H9 (cell line): ENCODE measurements at regions not wholly inside any gene's neighbourhood (a gene's known extent, or its start where the extent isn't known, plus 50 kb on each side); places are given as distances from the start of the nearest gene placed in this dataset.

Experiments used
- DNase-seq: peaks from one replicate; pipeline ENCODE4 v3.0.0-alpha.2; 2017
- H2AFZ ChIP-seq: one replicate; pipeline ENCODE4 v1.6.1; 2013; ENCODE audit warnings: mild to moderate bottlenecking, low read length, control low read depth, moderate library complexity
- H2AK5ac ChIP-seq: 2 replicates; pipeline ENCODE4 v1.6.1; 2013; ENCODE audit warnings: low read length, control low read depth, mixed read lengths; ENCODE audit not compliant: insufficient read length
- H2BK120ac ChIP-seq: one replicate; pipeline ENCODE4 v1.6.1; 2013; ENCODE audit warnings: low read depth, mild to moderate bottlenecking, low read length, control low read depth, inconsistent platforms; ENCODE audit not compliant: poor library complexity, severe bottlenecking
- H2BK12ac ChIP-seq: 2 replicates; pipeline ENCODE4 v1.6.1; 2013; ENCODE audit warnings: low read length, control low read depth, mixed read lengths, low read depth; ENCODE audit not compliant: insufficient read length
- H2BK15ac ChIP-seq: 2 replicates; pipeline ENCODE4 v1.6.1; 2013; ENCODE audit warnings: low read depth, low read length, control low read depth
- H2BK20ac ChIP-seq: one replicate; pipeline ENCODE4 v1.6.1; 2013; ENCODE audit warnings: low read depth, mild to moderate bottlenecking, low read length, control low read depth, inconsistent platforms; ENCODE audit not compliant: poor library complexity, severe bottlenecking
- H2BK5ac ChIP-seq: 2 replicates; pipeline ENCODE4 v1.6.1; 2013; ENCODE audit warnings: low read length, control low read depth, mixed read lengths; ENCODE audit not compliant: insufficient read length
- H3K14ac ChIP-seq: 2 replicates; pipeline ENCODE4 v1.6.1; 2013; ENCODE audit warnings: low read length, control low read depth; ENCODE audit not compliant: insufficient read depth
- H3K18ac ChIP-seq: 2 replicates; pipeline ENCODE4 v1.6.1; 2013; ENCODE audit warnings: low read depth, mild to moderate bottlenecking, mixed read lengths, low read length, control low read depth; ENCODE audit not compliant: insufficient read length
- H3K23ac ChIP-seq: 2 replicates; pipeline ENCODE4 v1.6.1; 2013; ENCODE audit warnings: low read length, control low read depth, mixed read lengths, low read depth; ENCODE audit not compliant: insufficient read length
- H3K23me2 ChIP-seq: 2 replicates; pipeline ENCODE4 v1.6.1; 2013; ENCODE audit warnings: low read depth, mild to moderate bottlenecking, mixed read lengths, low read length, control low read depth; ENCODE audit not compliant: insufficient read length, poor library complexity, severe bottlenecking
- H3K27ac ChIP-seq: 2 replicates; pipeline ENCODE4 v1.5.1; 2013; ENCODE audit warnings: low read length, control low read depth, mixed read lengths, low read depth; ENCODE audit not compliant: insufficient read length
- H3K27me3 ChIP-seq: 2 replicates; pipeline ENCODE4 v1.6.1; 2013; ENCODE audit warnings: low read length, control low read depth, inconsistent platforms; ENCODE audit not compliant: insufficient read depth
- H3K4ac ChIP-seq: 2 replicates; pipeline ENCODE4 v1.6.1; 2013; ENCODE audit warnings: low read depth, mild to moderate bottlenecking, control low read depth, inconsistent platforms, low read length, moderate library complexity
- H3K4me1 ChIP-seq: 2 replicates; pipeline ENCODE4 v1.6.1; 2013; ENCODE audit warnings: low read length, control low read depth, inconsistent platforms; ENCODE audit not compliant: insufficient read depth
- H3K4me2 ChIP-seq: 2 replicates; pipeline ENCODE4 v1.6.1; 2013; ENCODE audit warnings: low read length, control low read depth, mixed read lengths; ENCODE audit not compliant: insufficient read length, insufficient read depth
- H3K56ac ChIP-seq: 2 replicates; pipeline ENCODE4 v1.6.1; 2013; ENCODE audit warnings: low read depth, mild to moderate bottlenecking, mixed read lengths, low read length, control low read depth; ENCODE audit not compliant: insufficient read length
- H3K79me1 ChIP-seq: 2 replicates; pipeline ENCODE4 v1.6.1; 2013; ENCODE audit warnings: low read depth, mild to moderate bottlenecking, moderate library complexity, low read length, control low read depth, inconsistent platforms; ENCODE audit not compliant: insufficient read depth, poor library complexity, severe bottlenecking
- H3K79me2 ChIP-seq: 2 replicates; pipeline ENCODE4 v1.6.1; 2013; ENCODE audit warnings: low read length, control low read depth, inconsistent platforms; ENCODE audit not compliant: insufficient read depth
- H3K9ac ChIP-seq: 2 replicates; pipeline ENCODE4 v1.6.1; 2013; ENCODE audit warnings: low read length, control low read depth, mixed read lengths; ENCODE audit not compliant: insufficient read length; ENCODE audit errors: extremely low read depth
- H3K9me3 ChIP-seq: one replicate; pipeline ENCODE4 v1.6.1; 2013; ENCODE audit warnings: low read depth, low read length, inconsistent platforms; ENCODE audit not compliant: control insufficient read depth
- H3T11ph ChIP-seq: one replicate; pipeline ENCODE4 v1.6.1; 2013; ENCODE audit warnings: mild to moderate bottlenecking, low read length, control low read depth, inconsistent platforms
- H4K20me1 ChIP-seq: one replicate; pipeline ENCODE4 v1.6.1; 2013; ENCODE audit not compliant: control insufficient read depth, insufficient read length, insufficient read depth
- H4K5ac ChIP-seq: 2 replicates; pipeline ENCODE4 v1.6.1; 2013; ENCODE audit warnings: low read depth, mild to moderate bottlenecking, mixed read lengths, low read length, control low read depth; ENCODE audit not compliant: insufficient read length
- H4K8ac ChIP-seq: replicated peaks from 2 replicates; pipeline ENCODE4 v1.6.1; 2013; ENCODE audit warnings: low read length, control low read depth, mixed read lengths, low read depth; ENCODE audit not compliant: insufficient read length
- H4K91ac ChIP-seq: 2 replicates; pipeline ENCODE4 v1.6.1; 2013; ENCODE audit warnings: low read depth, mild to moderate bottlenecking, moderate library complexity, mixed read lengths, low read length, control low read depth; ENCODE audit not compliant: insufficient read length
- H3K27ac Mint-ChIP-seq, 3 experiments: 2 replicates in 2 of 3; 3 replicates in 1 of 3; pipeline ENCODE4 v1.8.0; 2020 to 2021; ENCODE audit warnings: mixed read lengths in 3 of 3, mild to moderate bottlenecking in 1 of 3, moderate library complexity in 1 of 3
- H3K27me3 Mint-ChIP-seq: 2 replicates; pipeline ENCODE4 v1.8.0; 2021; ENCODE audit warnings: low read depth, mild to moderate bottlenecking, moderate library complexity, mixed read lengths
- H3K36me3 Mint-ChIP-seq, 3 experiments: 2 replicates in 2 of 3; 3 replicates in 1 of 3; pipeline ENCODE4 v1.8.0; 2020 to 2021; ENCODE audit warnings: low read depth in 3 of 3, mixed read lengths in 3 of 3; ENCODE audit not compliant: insufficient read depth in 1 of 3
- H3K4me1 Mint-ChIP-seq, 2 experiments: 2 replicates each; pipeline ENCODE4 v1.8.0; 2020; ENCODE audit warnings: mixed read lengths in 2 of 2
- H3K4me3 Mint-ChIP-seq, 2 experiments: 2 replicates in 1 of 2; 3 replicates in 1 of 2; pipeline ENCODE4 v1.8.0; 2020 to 2021; ENCODE audit warnings: mild to moderate bottlenecking in 2 of 2, mixed read lengths in 2 of 2, moderate library complexity in 1 of 2
- H3K9me3 Mint-ChIP-seq, 2 experiments: 2 replicates in 1 of 2; 3 replicates in 1 of 2; pipeline ENCODE4 v1.8.0; 2020; ENCODE audit warnings: mild to moderate bottlenecking in 2 of 2, mixed read lengths in 2 of 2, moderate library complexity in 1 of 2
- CTCF ChIP-seq: fragments of 200-600 bp; sonication (generic); conservative IDR thresholded peaks from 3 replicates; pipeline ENCODE4 v1.8.0; 2021; ENCODE audit warnings: antibody characterized with exemption, mild to moderate bottlenecking
- WGBS: extraction: QIAGEN DNeasy Blood & Tissue Kit; methylation state at CpG from one replicate; pipeline ENCODE4 v1.1.7; 2013; ENCODE audit warnings: missing lambda C conversion rate, low lambda C conversion rate, mixed read lengths; ENCODE audit not compliant: insufficient read length; ENCODE audit errors: extremely low coverage; 5-methylcytosine and 5-hydroxymethylcytosine counted together

DNA sequence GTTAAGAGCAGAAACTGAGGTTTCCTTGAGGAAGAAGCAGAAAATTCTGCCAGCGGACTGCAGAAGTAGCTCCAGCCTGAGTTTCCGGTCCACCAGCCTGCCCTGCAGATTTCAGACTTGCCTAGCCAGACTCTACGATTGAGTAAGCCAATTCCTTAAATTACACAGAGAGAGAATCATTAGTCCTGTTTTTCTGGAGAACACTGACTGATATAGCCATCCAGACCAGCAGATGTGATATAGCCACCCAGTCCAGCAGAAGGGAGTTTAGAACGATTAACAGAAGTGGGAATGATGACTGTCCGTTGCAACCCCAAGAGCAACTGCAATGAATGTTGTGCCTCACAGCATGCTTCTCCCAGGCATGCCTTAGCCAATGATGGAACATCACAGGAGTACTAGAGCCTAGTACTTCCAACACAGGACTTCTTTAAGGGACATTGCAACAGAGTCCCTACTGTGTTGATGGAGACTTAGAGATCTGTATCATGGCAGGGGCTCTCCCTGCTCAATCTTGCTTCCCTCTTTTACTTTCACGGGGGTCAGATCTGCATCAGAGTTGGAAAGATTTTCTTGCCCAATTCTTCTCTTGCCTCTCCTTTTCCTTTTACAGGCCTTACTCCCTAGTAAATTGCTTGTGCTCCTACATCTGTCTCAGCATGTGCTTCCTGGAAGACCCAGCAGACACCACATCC lies 264.6 kb upstream of the CLNK start:
- no peak overlapping the region for H4K91ac ChIP-seq
- no peak for TF ChIP-seq CTCF
- H3K4me1 ChIP-seq, result no peaks in the 10 kb centered on the region
- no peak overlapping the region for H4K8ac ChIP-seq
- no peaks in the 10 kb centered on the region for H3K79me1 ChIP-seq
- H3K4me1 Mint-ChIP-seq, result no peaks in the 10 kb centered on the region; a peak in 1 of 4 replicates
- H3K18ac ChIP-seq, result no peak overlapping the region
- WGBS, result no CpG with 5 or more reads among the region's 6 CpGs
- H3K27me3 ChIP-seq, result no peaks in the 10 kb centered on the region
- no peaks in the 10 kb centered on the region for H3K23me2 ChIP-seq
- no peak overlapping the region for H3K4ac ChIP-seq
- no peaks in the 10 kb centered on the region for H4K20me1 ChIP-seq
- H3K23ac ChIP-seq, result no peak overlapping the region
- no peak overlapping the region for H2BK20ac ChIP-seq
- H3K27ac ChIP-seq, result no peak overlapping the region
- H3K9me3 Mint-ChIP-seq, result peaks cover 3 to 12% of the 10 kb centered on the region in 2 experiments; a peak in 4 of 5 replicates
- H3K14ac ChIP-seq, result no peak overlapping the region
- no peaks in the 10 kb centered on the region for H3K9me3 ChIP-seq
- H2AFZ ChIP-seq, result no peak overlapping the region
- peaks cover 0 to 5% (median 4%) of the 10 kb centered on the region in 3 experiments; a peak in 6 of 7 replicates for H3K36me3 Mint-ChIP-seq
- no peak overlapping the region for H2BK15ac ChIP-seq
- no peak overlapping the region for H3K4me2 ChIP-seq
- peaks cover 5% of the 10 kb centered on the region for H3K27me3 Mint-ChIP-seq
- no peak overlapping the region for H3K4me3 Mint-ChIP-seq
- H3K9ac ChIP-seq, result no peak overlapping the region
- H3K79me2 ChIP-seq, result no peaks in the 10 kb centered on the region
- no peak overlapping the region for H2BK5ac ChIP-seq
- no peak overlapping the region for H3K56ac ChIP-seq
- H2BK12ac ChIP-seq, result no peak overlapping the region
- H3K27ac Mint-ChIP-seq, result no peak overlapping the region
- H3T11ph ChIP-seq, result no peak overlapping the region
- no peak overlapping the region for H2BK120ac ChIP-seq
- DNase-seq, result no peak
- no peak overlapping the region for H4K5ac ChIP-seq
- H2AK5ac ChIP-seq, result no peak overlapping the region
